ENCODE measurements at regions not wholly inside any gene's neighbourhood (a gene's known extent, or its start where the extent isn't known, plus 50 kb on each side); places are given as distances from the start of the nearest gene placed in this dataset.

GRCh38 chrX:8105531-8105930 lies 65.5 kb downstream of the VCX2 start:
- H3K4me1 ChIP-seq (replicated peaks; ENCODE audit: insufficient read depth): no peaks in the 10 kb centered on the region
- no peaks in the 10 kb centered on the region for H3K27me3 ChIP-seq (ENCODE audit: insufficient read depth, low read depth)
- H3F3A ChIP-seq (ENCODE audit: insufficient read depth, low read depth): no peaks in the 10 kb centered on the region
- ChIA-PET POLR2A (ENCODE audit: unreplicated experiment) (no interaction called here), CTCF (no interaction called here)
- DNase-seq: no peak
- no peaks in the 10 kb centered on the region for H3K36me3 ChIP-seq (ENCODE audit: low read depth)
- no TSS peak for BruUV-seq (replicated peaks)
- no peak overlapping the region for H2AFZ ChIP-seq
- intact Hi-C loops (cut with micrococcal nuclease; ENCODE audit: unreplicated experiment): no loop called here
- no peaks in the 10 kb centered on the region for H3K9me2 ChIP-seq (ENCODE audit: insufficient read depth)
- no peaks in the 10 kb centered on the region for H3K9me3 ChIP-seq (ENCODE audit: insufficient read depth, low read depth)
- no peaks in the 10 kb centered on the region for H3K79me2 ChIP-seq (ENCODE audit: low read depth)
- no peak for TF ChIP-seq CTCF (conservative IDR thresholded peaks at IDR 0.05)
- TF ChIP-seq EZH2 (IDR thresholded peaks at IDR 0.05; ENCODE audit: low read depth): no peak
- H3K4me2 ChIP-seq: no peak overlapping the region
- no peak overlapping the region for H3K27ac ChIP-seq
- H3K4me3 ChIP-seq: no peak overlapping the region
- no peaks in the 10 kb centered on the region for H4K20me1 ChIP-seq (ENCODE audit: insufficient read depth)

- Histone ChIP-seq H3K27me3 (ENCODE audit: insufficient read depth, low read depth) (no peaks in the 10 kb centered on the region), H3K27ac (no peak overlapping the region), H3K4me3 (no peak overlapping the region), H3K4me1 (replicated peaks; ENCODE audit: insufficient read depth) (no peaks in the 10 kb centered on the region), H3K79me2 (ENCODE audit: low read depth) (no peaks in the 10 kb centered on the region), H2AFZ (no peak overlapping the region), H3K9me3 (ENCODE audit: insufficient read depth, low read depth) (no peaks in the 10 kb centered on the region), H3K9me2 (ENCODE audit: insufficient read depth) (no peaks in the 10 kb centered on the region), H3K4me2 (no peak overlapping the region), H4K20me1 (ENCODE audit: insufficient read depth) (no peaks in the 10 kb centered on the region), H3F3A (ENCODE audit: insufficient read depth, low read depth) (no peaks in the 10 kb centered on the region), H3K36me3 (ENCODE audit: low read depth) (no peaks in the 10 kb centered on the region)
- DNase-seq: no peak
- POLR2A ChIA-PET (ENCODE audit: unreplicated experiment): no interaction called here
- CTCF ChIA-PET: no interaction called here
- intact Hi-C loops (cut with micrococcal nuclease; ENCODE audit: unreplicated experiment): no loop called here
- no peak for TF ChIP-seq EZH2 (IDR thresholded peaks at IDR 0.05; ENCODE audit: low read depth)
- TF ChIP-seq CTCF (conservative IDR thresholded peaks at IDR 0.05): no peak
- BruUV-seq (replicated peaks): no TSS peak
Observed at GRCh38 chrX:8103655-8104054, 67.4 kb downstream of the VCX2 start.

GRCh38 chrX:8091510-8091909 lies 79.6 kb downstream of the VCX2 start:
- no peak overlapping the region for H3K27ac ChIP-seq
- H3K27me3 ChIP-seq (ENCODE audit: insufficient read depth, low read depth): no peaks in the 10 kb centered on the region

More at GRCh38 chrX:8091510-8091909, 79.6 kb downstream of the VCX2 start:
- Histone ChIP-seq H2AFZ (no peak overlapping the region), H3K4me3 (no peak overlapping the region), H3F3A (ENCODE audit: insufficient read depth, low read depth) (no peaks in the 10 kb centered on the region), H3K36me3 (ENCODE audit: low read depth) (no peaks in the 10 kb centered on the region), H3K79me2 (ENCODE audit: low read depth) (no peaks in the 10 kb centered on the region), H3K4me2 (no peak overlapping the region), H3K4me1 (replicated peaks; ENCODE audit: insufficient read depth) (no peaks in the 10 kb centered on the region), H3K9me3 (ENCODE audit: insufficient read depth, low read depth) (no peaks in the 10 kb centered on the region), H3K9me2 (ENCODE audit: insufficient read depth) (no peaks in the 10 kb centered on the region), H4K20me1 (ENCODE audit: insufficient read depth) (no peaks in the 10 kb centered on the region)
- POLR2A ChIA-PET (ENCODE audit: unreplicated experiment): no interaction called here
- intact Hi-C loops (cut with micrococcal nuclease; ENCODE audit: unreplicated experiment): no loop called here
- no TSS peak for BruUV-seq (replicated peaks)
- CTCF ChIA-PET: no interaction called here
- TF ChIP-seq EZH2 (IDR thresholded peaks at IDR 0.05; ENCODE audit: low read depth) (no peak), CTCF (conservative IDR thresholded peaks at IDR 0.05) (no peak)
- no peak for DNase-seq
